ENCODE measurements at regions not wholly inside any gene's neighbourhood (a gene's known extent, or its start where the extent isn't known, plus 50 kb on each side); places are given as distances from the start of the nearest gene placed in this dataset.

DNA sequence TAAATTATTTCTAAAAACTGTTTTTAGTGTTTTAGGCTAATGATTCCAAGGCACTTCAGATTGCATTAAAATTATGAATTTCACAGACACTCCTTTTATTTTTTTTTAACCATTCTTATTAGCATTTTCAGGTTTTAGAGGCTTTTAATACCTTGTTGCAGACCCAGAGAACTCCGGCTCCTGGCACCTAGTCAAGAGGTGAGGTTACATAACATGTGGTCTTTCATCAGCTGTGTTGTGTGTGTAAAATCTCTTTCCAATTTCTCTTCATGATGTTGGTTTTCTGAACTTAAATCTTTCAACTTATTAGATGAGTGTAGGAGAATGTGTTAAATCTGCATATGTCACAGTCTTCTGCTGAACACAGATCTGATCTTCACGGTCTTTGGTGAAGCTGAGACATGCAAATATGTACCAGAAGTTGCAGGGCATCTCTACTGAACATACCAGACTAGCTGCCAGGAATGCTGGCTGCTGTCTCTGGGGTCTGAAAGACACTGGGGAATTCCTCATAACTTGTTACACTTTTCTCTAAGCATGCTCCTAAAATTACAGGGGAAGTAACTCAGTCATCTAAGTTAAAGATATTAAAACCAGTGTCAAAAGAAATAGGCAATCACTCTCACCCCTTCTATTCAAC lies 1165.3 kb downstream of the EFNB2 start:
- no peak for TF ChIP-seq CTCF (conservative IDR thresholded peaks at IDR 0.05; ENCODE audit: control insufficient read depth, insufficient read depth, low read depth, low read length)
- no peak for DNase-seq (ENCODE audit: low read depth)

DNA sequence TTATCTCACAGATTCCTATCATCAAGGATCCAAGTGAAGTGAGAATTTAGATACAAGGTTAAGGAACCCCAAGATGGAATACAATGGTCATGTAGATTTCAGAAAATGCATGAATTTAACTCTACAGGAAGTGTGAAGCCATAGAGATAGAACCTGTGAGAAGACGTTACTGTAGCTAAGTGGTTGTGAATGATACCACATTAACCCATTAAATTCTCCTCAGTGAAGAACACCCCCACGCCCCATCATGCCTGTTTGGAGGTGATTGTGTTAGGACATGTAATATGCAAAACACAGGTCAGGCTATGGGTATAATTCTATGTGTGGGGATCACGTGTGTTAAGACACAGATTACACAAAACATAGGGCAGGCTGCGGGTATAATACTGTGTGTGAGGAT lies 1166.7 kb downstream of the EFNB2 start:
- no peak overlapping the region for H3K4me3 ChIP-seq (ENCODE audit: control insufficient read depth, low read depth, low read length)
- DNase-seq (ENCODE audit: low read depth) = no peak
- TF ChIP-seq CTCF (conservative IDR thresholded peaks at IDR 0.05; ENCODE audit: control insufficient read depth, insufficient read depth, low read depth, low read length) = no peak

More for the DNA sequence above, 1165.3 kb downstream of the EFNB2 start:
- H3K4me3 ChIP-seq (ENCODE audit: control insufficient read depth, low read depth, low read length) = no peak overlapping the region

- TF ChIP-seq CTCF (conservative IDR thresholded peaks at IDR 0.05; ENCODE audit: control insufficient read depth, insufficient read depth, low read depth, low read length) = no peak
These were observed 1169.6 kb downstream of the EFNB2 start for GRCh38 chr13:105365831-105366230.

DNA sequence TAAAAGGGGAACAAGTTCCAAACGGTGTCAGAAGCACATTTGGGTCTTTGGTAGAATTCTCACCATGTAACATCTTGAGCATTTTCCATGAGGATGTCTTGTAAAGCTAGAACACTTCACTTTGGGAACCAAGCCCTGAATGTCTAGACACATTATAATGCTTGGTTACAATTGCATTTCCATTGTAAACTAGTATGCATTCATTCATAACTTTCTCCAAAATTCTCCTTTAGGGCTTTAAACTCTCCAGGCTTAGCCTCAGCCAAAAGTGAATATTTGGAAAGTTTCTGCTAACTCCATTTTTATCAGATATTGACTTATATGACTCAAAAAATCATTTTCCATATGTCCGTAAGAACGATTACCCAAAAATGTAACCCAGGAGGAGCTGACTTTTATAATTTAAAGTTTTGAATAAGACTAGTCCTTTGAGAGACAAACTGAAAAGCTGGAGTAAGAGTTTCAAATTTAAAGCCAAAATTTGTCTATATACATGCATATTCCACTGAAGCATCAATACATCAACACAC lies 1170.4 kb downstream of the EFNB2 start:
- no peak for TF ChIP-seq CTCF (conservative IDR thresholded peaks at IDR 0.05; ENCODE audit: control insufficient read depth, insufficient read depth, low read depth, low read length)
- no peak for DNase-seq (ENCODE audit: low read depth)
- no peak overlapping the region for H3K4me3 ChIP-seq (ENCODE audit: control insufficient read depth, low read depth, low read length)

More at GRCh38 chr13:105365831-105366230, 1169.6 kb downstream of the EFNB2 start:
- no peak for DNase-seq (ENCODE audit: low read depth)
- no peak overlapping the region for H3K4me3 ChIP-seq (ENCODE audit: control insufficient read depth, low read depth, low read length)

DNA sequence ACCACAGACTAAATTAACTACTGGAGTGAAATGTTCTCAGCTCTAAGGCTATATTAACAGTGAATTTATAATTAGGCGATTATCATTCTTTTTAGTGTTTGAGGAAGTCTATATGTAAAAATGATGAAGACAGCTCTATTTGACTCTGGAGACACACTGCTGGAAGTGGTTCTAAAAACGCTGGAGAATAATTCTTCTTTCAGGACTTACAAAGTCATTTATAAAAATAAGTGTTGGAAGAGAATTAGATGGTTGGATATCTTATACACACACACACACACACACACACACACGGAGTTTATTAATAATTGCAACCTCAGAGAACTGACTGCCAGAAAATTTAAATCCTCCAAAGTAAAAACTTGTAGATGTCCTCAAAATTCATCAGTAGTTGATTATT lies 1171.3 kb downstream of the EFNB2 start:
- DNase-seq (ENCODE audit: low read depth) = no peak
- TF ChIP-seq CTCF (conservative IDR thresholded peaks at IDR 0.05; ENCODE audit: control insufficient read depth, insufficient read depth, low read depth, low read length) = no peak
- H3K4me3 ChIP-seq (ENCODE audit: control insufficient read depth, low read depth, low read length) = no peak overlapping the region

DNA sequence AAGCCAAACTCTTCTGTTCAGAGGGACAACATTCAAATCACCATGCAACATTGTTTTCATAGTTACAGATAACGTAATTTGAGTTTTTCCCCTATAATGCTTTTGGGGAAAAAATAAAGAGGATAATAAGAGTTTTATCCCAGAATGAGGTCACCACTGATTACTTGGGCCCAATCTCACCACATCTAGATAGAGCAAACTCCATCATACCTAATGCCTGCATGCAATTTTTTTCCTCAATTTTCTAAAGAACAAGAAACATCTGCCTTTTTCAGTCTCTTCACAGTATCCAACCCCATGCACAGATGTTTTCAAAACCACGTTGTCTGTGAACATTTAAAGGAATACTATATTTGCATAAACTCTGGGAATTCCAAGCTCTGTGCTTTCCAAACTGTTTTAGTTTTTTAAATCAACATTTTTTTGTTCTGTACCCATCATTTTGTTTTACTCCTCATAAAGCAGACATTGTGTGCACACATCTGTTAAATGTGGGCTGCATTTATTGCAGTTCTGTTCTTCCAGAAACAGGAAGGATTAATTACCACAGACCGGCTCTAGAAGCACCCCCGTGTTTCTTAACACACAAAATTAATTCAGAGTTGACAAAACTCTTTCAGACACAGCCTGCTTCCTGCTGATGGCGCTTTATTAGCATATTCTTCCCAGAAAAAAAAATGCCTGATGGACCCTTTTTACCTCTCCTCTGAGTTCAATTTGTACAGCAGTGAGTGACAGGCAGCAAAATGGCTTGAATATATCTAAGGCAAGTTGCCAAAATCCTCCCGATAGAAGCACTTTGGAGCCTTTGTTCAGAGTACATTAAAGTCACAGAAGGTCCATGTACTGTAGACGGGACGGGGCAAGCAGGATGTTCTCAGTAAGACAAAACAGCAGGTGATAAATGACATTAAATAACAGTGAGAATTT lies 1171.9 kb downstream of the EFNB2 start:
- no peak for TF ChIP-seq CTCF (conservative IDR thresholded peaks at IDR 0.05; ENCODE audit: control insufficient read depth, insufficient read depth, low read depth, low read length)
- DNase-seq (ENCODE audit: low read depth) = no peak
- no peak overlapping the region for H3K4me3 ChIP-seq (ENCODE audit: control insufficient read depth, low read depth, low read length)
